Chondrocyte (in vitro differentiated cells): ENCODE measurements at regions not wholly inside any gene's neighbourhood (a gene's known extent, or its start where the extent isn't known, plus 50 kb on each side); places are given as distances from the start of the nearest gene placed in this dataset.

Source experiments
- DNase-seq: peaks from one replicate; pipeline ENCODE4 v3.0.0; 2021; ENCODE audit warnings: mixed read lengths, low spot score
- H3K27ac Mint-ChIP-seq: one replicate; pipeline ENCODE4 v1.8.0; 2021; ENCODE audit warnings: mild to moderate bottlenecking, moderate library complexity, mixed read lengths; ENCODE audit not compliant: unreplicated experiment
- H3K27me3 Mint-ChIP-seq: 2 replicates; pipeline ENCODE4 v1.8.0; 2021; ENCODE audit warnings: low read depth, mixed read lengths
- H3K36me3 Mint-ChIP-seq: 2 replicates; pipeline ENCODE4 v1.8.0; 2021; ENCODE audit warnings: low read depth, mixed read lengths
- H3K4me1 Mint-ChIP-seq: 2 replicates; pipeline ENCODE4 v1.8.0; 2021; ENCODE audit warnings: low read depth, mild to moderate bottlenecking, mixed read lengths
- H3K4me3 Mint-ChIP-seq: one replicate; pipeline ENCODE4 v1.8.0; 2021; ENCODE audit warnings: mild to moderate bottlenecking, moderate library complexity, mixed read lengths; ENCODE audit not compliant: unreplicated experiment
- H3K9me3 Mint-ChIP-seq: 2 replicates; pipeline ENCODE4 v1.8.0; 2021; ENCODE audit warnings: low read depth, mixed read lengths
- CTCF ChIP-seq: fragments of 200-600 bp; sonication (generic); IDR thresholded peaks from 2 replicates; pipeline ENCODE4 v1.5.0; 2021; ENCODE audit warnings: antibody characterized with exemption, mild to moderate bottlenecking, moderate library complexity

GRCh38 chr7:46035166-46035565 lies 114.1 kb upstream of the IGFBP3 start:
- no peak for DNase-seq
- TF ChIP-seq CTCF = no peak
- Mint-ChIP-seq H3K4me1 (peaks cover 30% of the 10 kb centered on the region), H3K27me3 (no peaks in the 10 kb centered on the region), H3K9me3 (no peaks in the 10 kb centered on the region), H3K27ac (no peak overlapping the region), H3K4me3 (no peak overlapping the region), H3K36me3 (no peaks in the 10 kb centered on the region)

GRCh38 chr7:46034056-46034768 lies 113.1 kb upstream of the IGFBP3 start:
- no peaks in the 10 kb centered on the region for H3K27me3 Mint-ChIP-seq
- no peak overlapping the region for H3K4me3 Mint-ChIP-seq
- no peaks in the 10 kb centered on the region for H3K9me3 Mint-ChIP-seq
- no peak overlapping the region for H3K27ac Mint-ChIP-seq
- no peaks in the 10 kb centered on the region for H3K36me3 Mint-ChIP-seq
- TF ChIP-seq CTCF = no peak
- no peak for DNase-seq
- peaks cover 30% of the 10 kb centered on the region for H3K4me1 Mint-ChIP-seq

- no peak for TF ChIP-seq CTCF
- Mint-ChIP-seq H3K4me1 (peaks cover 30% of the 10 kb centered on the region), H3K27me3 (no peaks in the 10 kb centered on the region), H3K36me3 (no peaks in the 10 kb centered on the region), H3K9me3 (peaks cover 5% of the 10 kb centered on the region), H3K4me3 (no peak overlapping the region), H3K27ac (no peak overlapping the region)
- DNase-seq = no peak
Measured at GRCh38 chr7:46033592-46033991, 112.5 kb upstream of the IGFBP3 start.

GRCh38 chr7:46032942-46033341 lies 111.9 kb upstream of the IGFBP3 start:
- H3K4me3 Mint-ChIP-seq = no peak overlapping the region
- no peak for TF ChIP-seq CTCF
- no peaks in the 10 kb centered on the region for H3K36me3 Mint-ChIP-seq
- H3K4me1 Mint-ChIP-seq = peaks cover 30% of the 10 kb centered on the region
- H3K27ac Mint-ChIP-seq = no peak overlapping the region
- DNase-seq = no peak
- peaks cover 9% of the 10 kb centered on the region for H3K9me3 Mint-ChIP-seq
- no peaks in the 10 kb centered on the region for H3K27me3 Mint-ChIP-seq

- no peaks in the 10 kb centered on the region for H3K27me3 Mint-ChIP-seq
- H3K4me1 Mint-ChIP-seq = peaks cover 30% of the 10 kb centered on the region
- DNase-seq = no peak
- no peak overlapping the region for H3K27ac Mint-ChIP-seq
- no peak for TF ChIP-seq CTCF
- peaks cover 9% of the 10 kb centered on the region for H3K9me3 Mint-ChIP-seq
- H3K4me3 Mint-ChIP-seq = no peak overlapping the region
- H3K36me3 Mint-ChIP-seq = no peaks in the 10 kb centered on the region
Measured at GRCh38 chr7:46032353-46032752, 111.3 kb upstream of the IGFBP3 start.
